HepG2 (cell line): ENCODE measurements at regions not wholly inside any gene's neighbourhood (a gene's known extent, or its start where the extent isn't known, plus 50 kb on each side); places are given as distances from the start of the nearest gene placed in this dataset.

ENCODE experiments used
- ATAC-seq: fragments of 200-7000 bp; cut with Tn5 transposase; 3 replicates; pipeline ENCODE4 v1.9.1; 2020; ENCODE audit warnings: mild to moderate bottlenecking, moderate library complexity
- BruUV-seq: library from RNA; stranded (reverse); fragments of 400-500 nt; replicated peaks from 2 replicates; lab custom pipeline; 2021; lab: Mats Ljungman, UMichigan
- CTCF ChIA-PET: fragments of 300-600 bp; formaldehyde crosslinking; extraction: SDS; loops from one replicate; lab custom pipeline; 2021; ENCODE audit warnings: low total read pairs, inconsistent platforms, low intra/inter-chr PET ratio; lab: Yijun Ruan, JAX
- POLR2A ChIA-PET: fragments of 350-600 bp; sonication (Branson Sonifier 250); formaldehyde crosslinking; loops from one replicate; lab custom pipeline; 2020; ENCODE audit warnings: antibody characterized with exemption, inconsistent platforms; lab: Yijun Ruan, JAX
- DNase-seq: peaks from one replicate; pipeline ENCODE4 v3.0.0-alpha.2; 2015; ENCODE audit warnings: low spot score
- FAIRE-seq: peaks from 3 replicates; lab custom pipeline; 2011; peaks lifted over from hg19 to GRCh38; lab: Jason Lieb, UNC
- H2AFZ ChIP-seq: one replicate; pipeline ENCODE4 v1.6.1; 2011; ENCODE audit warnings: low read length, inconsistent platforms
- H3K27ac ChIP-seq: fragments of 300-600 bp; 3 replicates; pipeline ENCODE4 v1.8.0; 2011; ENCODE audit warnings: mixed run types, mild to moderate bottlenecking, mixed read lengths, low read length, inconsistent platforms; ENCODE audit not compliant: insufficient read depth; ENCODE audit errors: extremely low read length
- H3K27me3 ChIP-seq, 2 experiments: fragments of 200-600 bp in 1 of 2; 2 replicates in 1 of 2; 3 replicates in 1 of 2; pipeline versions ENCODE4 v1.6.0 to v1.8.0; 2011; ENCODE audit warnings: low read length in 2 of 2, mild to moderate bottlenecking in 2 of 2, moderate library complexity in 2 of 2, inconsistent platforms in 1 of 2; ENCODE audit not compliant: insufficient read depth in 2 of 2, control insufficient read depth in 1 of 2
- H3K36me3 ChIP-seq, 2 experiments: fragments of 200-600 bp in 1 of 2; replicated peaks in 1 of 2; 2 replicates in 1 of 2; 3 replicates in 1 of 2; pipeline versions ENCODE4 v1.5.1 to v1.8.0; 2011; ENCODE audit warnings: low read length in 2 of 2, inconsistent platforms in 1 of 2; ENCODE audit not compliant: insufficient read depth in 2 of 2, control insufficient read depth in 1 of 2
- H3K4me1 ChIP-seq: 2 replicates; pipeline ENCODE4 v1.5.1; 2012; ENCODE audit warnings: low read length, inconsistent platforms; ENCODE audit not compliant: insufficient read depth
- H3K4me2 ChIP-seq: 2 replicates; pipeline ENCODE4 v1.6.0; 2011; ENCODE audit warnings: low read depth, low read length, inconsistent platforms
- H3K4me3 ChIP-seq, 3 experiments: fragments of 200-600 bp in 1 of 3; sonication (generic), shearing (Covaris generic) in 1 of 3; replicated peaks in 1 of 3; 2 replicates each; pipeline ENCODE4 v1.5.1; 2011 to 2016; ENCODE audit warnings: low read length in 3 of 3, inconsistent platforms in 2 of 3, low read depth in 2 of 3, mild to moderate bottlenecking in 2 of 3, control low read depth in 1 of 3, mixed read lengths in 1 of 3; ENCODE audit not compliant: insufficient read depth in 1 of 3
- H3K79me2 ChIP-seq: one replicate; pipeline ENCODE4 v1.6.1; 2011; ENCODE audit warnings: low read length, inconsistent platforms; ENCODE audit not compliant: insufficient read depth
- H3K9ac ChIP-seq: 2 replicates; pipeline ENCODE4 v1.6.0; 2011; ENCODE audit warnings: mild to moderate bottlenecking, low read depth, low read length, inconsistent platforms; ENCODE audit not compliant: insufficient read depth
- H3K9me3 ChIP-seq: 2 replicates; pipeline ENCODE4 v1.5.1; 2012; ENCODE audit warnings: mild to moderate bottlenecking, low read length
- H4K20me1 ChIP-seq: 2 replicates; pipeline ENCODE4 v1.6.0; 2011; ENCODE audit warnings: inconsistent platforms, mild to moderate bottlenecking, low read length, moderate library complexity; ENCODE audit not compliant: insufficient read depth
- ARNTL ChIP-seq: sonication (generic); formaldehyde crosslinking; IDR thresholded peaks from 2 replicates; pipeline ENCODE4 v1.4.0; 2020; ENCODE audit warnings: mild to moderate bottlenecking, missing genetic modification reagents
- FOSL2 ChIP-seq: sonication (generic); formaldehyde crosslinking; IDR thresholded peaks from 2 replicates; pipeline ENCODE4 v1.4.0; 2020; ENCODE audit warnings: missing genetic modification reagents
- FOXA1 ChIP-seq, 2 experiments: fragments of 450-650 bp in 1 of 2; sonication (generic) in 1 of 2; formaldehyde crosslinking in 1 of 2; IDR thresholded peaks; 2 replicates each; pipeline versions ENCODE4 v1.4.0 to v1.6.1; 2016 to 2020; ENCODE audit warnings: missing genetic modification reagents in 1 of 2
- FOXA3 ChIP-seq: IDR thresholded peaks from 2 replicates; pipeline ENCODE4 v1.6.1; 2016; ENCODE audit warnings: missing genetic modification reagents, missing compliant biosample characterization
- FOXP1 ChIP-seq, 2 experiments: fragments of 450-650 bp in 1 of 2; IDR thresholded peaks; 2 replicates each; pipeline ENCODE4 v1.6.1; 2017 to 2018; ENCODE audit warnings: antibody characterized with exemption in 1 of 2
- TFAP4 ChIP-seq: sonication (generic); IDR thresholded peaks from 2 replicates; pipeline ENCODE4 v1.6.1; 2016; ENCODE audit warnings: low read depth, borderline replicate concordance
- ZNF543 ChIP-seq: sonication (generic); formaldehyde crosslinking; IDR thresholded peaks from 2 replicates; pipeline ENCODE4 v1.4.0; 2020; ENCODE audit warnings: mild to moderate bottlenecking, missing genetic modification reagents
- ZNF878 ChIP-seq: sonication (generic); formaldehyde crosslinking; IDR thresholded peaks from 2 replicates; pipeline ENCODE4 v1.8.1; 2023; ENCODE audit warnings: mild to moderate bottlenecking, missing genetic modification reagents, moderate library complexity
- WGBS: methylation state at CpG from one replicate; pipeline ENCODE4 v1.1.6; 2017; ENCODE audit warnings: low lambda C conversion rate; 5-methylcytosine and 5-hydroxymethylcytosine counted together
- in situ Hi-C: cut with HindIII; loops from 2 replicates; pipeline ENCODE4 v1.10.0; 2017; ENCODE audit warnings: low pct_unique_long_range_greater_than_20kb; ENCODE audit not compliant: extremely low pct_ligation_motif_present
- intact Hi-C: fragments of 100-400 bp; cut with micrococcal nuclease; formaldehyde crosslinking; loops from one replicate; pipeline ENCODE4 v1.10.0; 2022; ENCODE audit not compliant: unreplicated experiment

- ChIA-PET CTCF (no interaction called here), POLR2A (no interaction called here)
- H3K79me2 ChIP-seq = no peaks in the 10 kb centered on the region
- ATAC-seq (no peak), FAIRE-seq (no peak), DNase-seq (peak; percentile 31)
- H3K9me3 ChIP-seq = no peaks in the 10 kb centered on the region
- H3K4me3 ChIP-seq = no peak overlapping the region
- no peak overlapping the region for H3K4me2 ChIP-seq
- in situ Hi-C loops (no loop called here), intact Hi-C loops (no loop called here)
- H3K27ac ChIP-seq = no peak overlapping the region
- H3K27me3 ChIP-seq = no peaks in the 10 kb centered on the region
- no peaks in the 10 kb centered on the region for H4K20me1 ChIP-seq
- H3K36me3 ChIP-seq = no peaks in the 10 kb centered on the region
- BruUV-seq = no TSS peak
- H2AFZ ChIP-seq = no peak overlapping the region
- under 1% methylated on average over 8 of the region's 8 CpGs for WGBS
- no peaks in the 10 kb centered on the region for H3K4me1 ChIP-seq
- TF ChIP-seq FOSL2 (CRISPR knock-in tag) (peak; percentile 49), ZNF878 (CRISPR knock-in tag) (no peak), FOXA1 (IDR thresholded peaks at IDR 0.05) (0 out of 2 replicates have a peak, but pooled peaks have one; percentile 22), FOXA1 (CRISPR knock-in tag; IDR thresholded peaks at IDR 0.05) (no peak), TFAP4 (peak; percentile 60), FOXA3 (CRISPR knock-in tag) (peak; percentile 30; the same call in 1 of the 2 replicates), FOXP1 (IDR thresholded peaks at IDR 0.05) (no peak), FOXP1 (CRISPR knock-in tag; IDR thresholded peaks at IDR 0.05) (peak; percentile 53), ARNTL (CRISPR knock-in tag) (peak; percentile 28; the same call in 1 of the 2 replicates), ZNF543 (no peak)
- TF ChIP-seq, all 625 proteins: peak for 6
- H3K9ac ChIP-seq = no peak overlapping the region
These were observed 211.5 kb downstream of the IKZF2 start for GRCh38 chr2:212939777-212940531.
